GM23248 (cell line): ENCODE measurements at regions not wholly inside any gene's neighbourhood (a gene's known extent, or its start where the extent isn't known, plus 50 kb on each side); places are given as distances from the start of the nearest gene placed in this dataset.

Experiments
- EZH2 ChIP-seq: fragments of 200-600 bp; sonication (generic); IDR thresholded peaks from 2 replicates; pipeline ENCODE4 v1.6.1; 2018; ENCODE audit warnings: antibody characterized with exemption, mild to moderate bottlenecking; ENCODE audit not compliant: insufficient read depth, poor library complexity, severe bottlenecking
- EZH2phosphoT487 ChIP-seq: fragments of 200-600 bp; sonication (generic); IDR thresholded peaks from 2 replicates; pipeline ENCODE4 v1.6.1; 2018; ENCODE audit warnings: antibody characterized with exemption, moderate library complexity, mild to moderate bottlenecking, low read depth; ENCODE audit not compliant: insufficient read depth

DNA sequence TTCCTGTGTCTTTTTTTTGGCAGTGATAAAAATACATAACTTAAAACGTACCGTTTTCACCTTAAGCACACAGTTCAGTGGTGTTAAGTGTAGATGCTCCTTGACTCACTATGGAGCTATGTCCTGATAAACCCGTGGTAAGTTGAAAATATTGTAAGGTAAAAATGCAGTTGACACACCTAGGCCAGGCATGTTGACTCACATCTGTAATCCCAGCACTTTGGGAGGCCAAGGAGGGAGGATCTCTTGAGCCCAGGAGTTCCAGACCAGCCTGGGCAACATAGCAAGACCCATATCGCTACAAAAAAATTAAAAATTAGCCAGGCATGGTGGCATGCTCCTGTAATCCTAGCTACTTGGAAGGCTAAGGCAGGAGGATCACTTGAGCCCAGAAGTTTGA, 73.6 kb upstream of the COG2 start:
- TF ChIP-seq EZH2 = no peak
- no peak for TF ChIP-seq EZH2phosphoT487
